OCI-LY3 (cell line): ENCODE measurements at regions not wholly inside any gene's neighbourhood (a gene's known extent, or its start where the extent isn't known, plus 50 kb on each side); places are given as distances from the start of the nearest gene placed in this dataset.
"Not testable (repeated sequence)": the region's sequence is repeated elsewhere in the genome, so short reads cannot be mapped to it uniquely, and the experiment has no call there.

Experiments
- H2AFZ ChIP-seq: fragments of 200-600, 300-600 bp; shearing (Covaris generic); 2 replicates; pipeline ENCODE4 v1.6.0; 2014; ENCODE audit warnings: antibody characterized with exemption, low read depth, low read length
- H3K27ac ChIP-seq: fragments of 200-600, 300-600 bp; sonication (generic); 2 replicates; pipeline ENCODE4 v1.5.1; 2014; ENCODE audit warnings: mild to moderate bottlenecking, low read length, moderate library complexity, mixed read lengths
- H3K27me3 ChIP-seq: fragments of 200-600, 300-600 bp; sonication (generic); 2 replicates; pipeline ENCODE4 v1.6.1; 2014; ENCODE audit warnings: low read depth, low read length, mixed read lengths
- H3K36me3 ChIP-seq: fragments of 200-600, 300-600 bp; sonication (generic); replicated peaks from 2 replicates; pipeline ENCODE3; 2014; ENCODE audit warnings: low read depth, low read length, mixed read lengths
- H3K4me1 ChIP-seq: fragments of 300-600, 200-600 bp; sonication (generic); 2 replicates; pipeline ENCODE4 v1.6.1; 2014; ENCODE audit warnings: low read length, mixed read lengths
- H3K4me2 ChIP-seq: fragments of 200-600, 300-600 bp; sonication (generic); 2 replicates; pipeline ENCODE4 v1.6.1; 2014; ENCODE audit warnings: low read length, mixed read lengths
- H3K4me3 ChIP-seq: fragments of 300-600, 200-600 bp; sonication (generic); 2 replicates; pipeline ENCODE4 v1.5.1; 2014; ENCODE audit warnings: antibody characterized with exemption, mild to moderate bottlenecking, low read length, moderate library complexity
- H3K79me2 ChIP-seq: fragments of 300-600, 200-600 bp; shearing (Covaris generic); 2 replicates; pipeline ENCODE4 v1.6.1; 2014; ENCODE audit warnings: mild to moderate bottlenecking, low read length, mixed read lengths
- H3K9ac ChIP-seq: fragments of 300-600, 200-600 bp; shearing (Covaris generic); 2 replicates; pipeline ENCODE4 v1.6.0; 2014; ENCODE audit warnings: mild to moderate bottlenecking, low read length, moderate library complexity
- H3K9me3 ChIP-seq: fragments of 200-600, 300-600 bp; shearing (Covaris generic); 2 replicates; pipeline ENCODE4 v1.6.1; 2014; ENCODE audit warnings: low read length, mixed read lengths; ENCODE audit not compliant: insufficient read depth
- H4K20me1 ChIP-seq: fragments of 200-600, 300-600 bp; sonication (generic); 2 replicates; pipeline ENCODE4 v1.6.1; 2016; ENCODE audit warnings: low read length, mixed read lengths; ENCODE audit not compliant: insufficient read depth
- CTCF ChIP-seq: fragments of 200-600, 300-600 bp; sonication (generic); IDR thresholded peaks from 2 replicates; pipeline ENCODE4 v1.5.1; 2014; ENCODE audit warnings: antibody characterized with exemption, low read length, low read depth
- EZH2phosphoT487 ChIP-seq: fragments of 200-600 bp; shearing (Covaris generic); IDR thresholded peaks from 2 replicates; pipeline ENCODE4 v1.6.1; 2018; ENCODE audit warnings: antibody characterized with exemption, mixed run types, low read depth

GRCh38 chr9:136599074-136599531, 53.3 kb upstream of the NOTCH1 start:
- Histone ChIP-seq H4K20me1 (no peaks in the 10 kb centered on the region), H3K9ac (no peak overlapping the region), H3K36me3 (no peaks in the 10 kb centered on the region), H2AFZ (no peak overlapping the region), H3K4me3 (no peak overlapping the region), H3K9me3 (0 out of 2 replicates have a peak, but pooled peaks cover 3% of the 10 kb centered on the region), H3K27ac (no peak overlapping the region), H3K79me2 (no peaks in the 10 kb centered on the region), H3K4me2 (no peak overlapping the region), H3K27me3 (no peaks in the 10 kb centered on the region; the same call in 1 of the 2 replicates), H3K4me1 (peaks cover 4% of the 10 kb centered on the region; the same call in 1 of the 2 replicates)
- TF ChIP-seq CTCF, result no peak
- TF ChIP-seq EZH2phosphoT487, result no peak

- not testable (repeated sequence) for H3K4me1 ChIP-seq, H3K9ac ChIP-seq, H4K20me1 ChIP-seq, H3K27ac ChIP-seq, H3K9me3 ChIP-seq, H3K4me3 ChIP-seq, H3K36me3 ChIP-seq, H3K27me3 ChIP-seq, H3K4me2 ChIP-seq, H3K79me2 ChIP-seq, H2AFZ ChIP-seq
Observed at GRCh38 chr9:136598390-136599073, 52.7 kb upstream of the NOTCH1 start.

- no peak overlapping the region for H2AFZ ChIP-seq
- H3K9me3 ChIP-seq, result 0 out of 2 replicates have a peak, but pooled peaks cover 3% of the 10 kb centered on the region
- no peak overlapping the region for H3K27ac ChIP-seq
- no peaks in the 10 kb centered on the region for H4K20me1 ChIP-seq
- TF ChIP-seq CTCF, result no peak
- no peak for TF ChIP-seq EZH2phosphoT487
- H3K36me3 ChIP-seq, result no peaks in the 10 kb centered on the region
- no peak overlapping the region for H3K9ac ChIP-seq
- H3K4me2 ChIP-seq, result no peak overlapping the region
- no peaks in the 10 kb centered on the region; the same call in 1 of the 2 replicates for H3K27me3 ChIP-seq
- peaks cover 4% of the 10 kb centered on the region; the same call in 1 of the 2 replicates for H3K4me1 ChIP-seq
- H3K4me3 ChIP-seq, result no peak overlapping the region
- no peaks in the 10 kb centered on the region for H3K79me2 ChIP-seq
Observed at GRCh38 chr9:136597965-136598364, 52.1 kb upstream of the NOTCH1 start.

DNA sequence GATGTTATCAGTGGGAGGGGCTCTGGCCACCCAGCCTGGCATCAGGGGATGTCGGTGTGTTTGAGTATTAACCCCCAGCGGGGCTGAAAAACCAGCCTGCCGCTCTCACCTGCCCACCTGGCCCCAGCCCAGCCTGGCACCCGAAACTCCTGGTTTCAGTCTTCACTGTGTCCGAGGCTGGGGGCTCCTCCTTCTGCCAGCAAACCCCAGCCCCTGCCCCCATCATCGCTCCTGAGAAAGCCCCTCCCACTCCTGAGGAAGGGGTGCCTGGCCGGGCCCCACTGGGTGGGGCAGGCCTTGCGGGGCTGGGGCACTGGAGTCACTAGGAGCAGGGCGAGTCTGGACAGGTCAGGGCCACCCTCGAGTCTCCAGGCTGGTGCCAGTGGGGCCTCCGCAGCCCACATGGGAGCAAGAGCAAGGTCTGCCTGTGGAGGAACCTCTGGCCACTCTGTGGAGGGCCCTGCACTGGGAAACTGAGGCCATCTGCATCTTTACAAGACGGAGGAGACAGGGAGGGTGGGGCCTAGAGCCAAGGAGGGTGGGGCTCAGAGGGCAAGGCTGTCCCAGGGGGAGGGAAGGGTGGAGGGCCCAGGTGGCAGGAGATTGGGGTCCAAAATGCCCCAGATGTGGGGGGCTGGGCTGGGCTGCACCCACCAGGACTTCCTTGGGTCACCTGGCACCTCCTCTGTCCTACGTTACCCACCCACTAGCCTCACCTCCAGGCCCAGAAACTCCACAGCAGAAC, 51.5 kb upstream of the NOTCH1 start:
- Histone ChIP-seq H3K27ac (no peak overlapping the region), H3K4me1 (peaks cover 2% of the 10 kb centered on the region; the same call in 1 of the 2 replicates), H3K4me3 (no peak overlapping the region), H3K79me2 (no peaks in the 10 kb centered on the region), H4K20me1 (no peaks in the 10 kb centered on the region), H3K36me3 (no peaks in the 10 kb centered on the region), H3K9me3 (0 out of 2 replicates have a peak, but pooled peaks cover 3% of the 10 kb centered on the region), H2AFZ (no peak overlapping the region), H3K9ac (no peak overlapping the region), H3K4me2 (no peak overlapping the region), H3K27me3 (peaks cover under 1% of the 10 kb centered on the region; the same call in 1 of the 2 replicates)
- TF ChIP-seq CTCF (no peak), EZH2phosphoT487 (no peak)
